RWPE1 (cell line): ENCODE measurements at regions not wholly inside any gene's neighbourhood (a gene's known extent, or its start where the extent isn't known, plus 50 kb on each side); places are given as distances from the start of the nearest gene placed in this dataset.
A peak's percentile ranks its signal among the peaks of the same experiment; 100 is the strongest.

Experiments
- CTCF ChIA-PET: fragments of 350-600 bp; sonication (Branson Sonifier 250); formaldehyde crosslinking; extraction: SDS; loops from one replicate; lab custom pipeline; 2021; lab: Yijun Ruan, JAX
- POLR2A ChIA-PET: fragments of 400-600 bp; formaldehyde crosslinking; extraction: SDS; loops from one replicate; lab custom pipeline; 2020; ENCODE audit warnings: antibody characterized with exemption; ENCODE audit not compliant: low non-redundant PET; lab: Yijun Ruan, JAX
- DNase-seq: peaks from one replicate; pipeline ENCODE4 v3.0.0; 2012; ENCODE audit warnings: low spot score
- H3K27ac ChIP-seq: fragments of 450-650 bp; 2 replicates; pipeline ENCODE4 v1.5.1; 2017
- TF ChIP-seq, protein P1 (sequence below): fragments of 450-650 bp; conservative IDR thresholded peaks from 2 replicates; pipeline ENCODE4 v1.5.1; 2017; ENCODE audit warnings: low read depth, mild to moderate bottlenecking

DNA sequence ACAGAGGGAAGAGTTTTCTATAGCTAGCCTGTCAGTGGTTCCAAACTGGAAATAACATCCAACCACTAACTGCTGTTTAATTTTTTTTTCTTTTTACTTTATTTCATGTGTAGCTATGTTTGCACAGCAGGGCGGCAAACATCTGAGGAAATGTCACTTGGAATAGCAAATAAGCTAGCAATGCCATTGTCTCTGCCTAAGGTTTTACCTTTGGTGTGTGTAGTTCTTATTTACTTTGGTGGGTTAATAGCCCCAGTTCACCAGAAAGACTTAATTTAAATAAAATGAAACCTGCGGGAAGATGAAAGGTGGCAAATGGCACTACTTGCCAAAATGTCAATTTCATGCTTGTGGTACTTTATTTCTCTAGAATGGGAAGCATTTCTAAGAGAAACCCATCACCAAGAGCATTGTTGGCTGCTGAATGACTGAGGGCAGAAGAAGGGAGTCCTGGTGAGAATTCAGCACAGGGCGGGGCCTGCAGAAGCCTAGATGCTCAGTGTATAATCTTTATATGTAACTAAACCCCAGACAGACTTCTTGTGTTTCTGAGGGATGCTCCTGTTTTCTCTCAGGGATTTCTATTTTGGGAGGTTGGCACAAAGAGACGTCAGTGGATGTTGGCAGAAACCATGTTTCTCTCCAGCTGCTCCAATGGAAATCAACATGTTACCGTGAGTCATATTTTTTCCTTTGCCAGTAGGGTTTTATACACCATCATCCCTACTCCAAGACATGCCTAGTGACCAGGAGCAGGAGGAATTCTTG is 300.4 kb upstream of the NT5C1B start:
- ChIA-PET CTCF (interaction anchor here (0.7 kb wide), 1 partner anchor 31 kb away, joined by 3 read pairs; no protein-coding TSS in a partner anchor), POLR2A (no interaction called here)
- TF ChIP-seq, protein P1, sequence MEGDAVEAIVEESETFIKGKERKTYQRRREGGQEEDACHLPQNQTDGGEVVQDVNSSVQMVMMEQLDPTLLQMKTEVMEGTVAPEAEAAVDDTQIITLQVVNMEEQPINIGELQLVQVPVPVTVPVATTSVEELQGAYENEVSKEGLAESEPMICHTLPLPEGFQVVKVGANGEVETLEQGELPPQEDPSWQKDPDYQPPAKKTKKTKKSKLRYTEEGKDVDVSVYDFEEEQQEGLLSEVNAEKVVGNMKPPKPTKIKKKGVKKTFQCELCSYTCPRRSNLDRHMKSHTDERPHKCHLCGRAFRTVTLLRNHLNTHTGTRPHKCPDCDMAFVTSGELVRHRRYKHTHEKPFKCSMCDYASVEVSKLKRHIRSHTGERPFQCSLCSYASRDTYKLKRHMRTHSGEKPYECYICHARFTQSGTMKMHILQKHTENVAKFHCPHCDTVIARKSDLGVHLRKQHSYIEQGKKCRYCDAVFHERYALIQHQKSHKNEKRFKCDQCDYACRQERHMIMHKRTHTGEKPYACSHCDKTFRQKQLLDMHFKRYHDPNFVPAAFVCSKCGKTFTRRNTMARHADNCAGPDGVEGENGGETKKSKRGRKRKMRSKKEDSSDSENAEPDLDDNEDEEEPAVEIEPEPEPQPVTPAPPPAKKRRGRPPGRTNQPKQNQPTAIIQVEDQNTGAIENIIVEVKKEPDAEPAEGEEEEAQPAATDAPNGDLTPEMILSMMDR = no peak
- no peak for DNase-seq
- no peak overlapping the region for H3K27ac ChIP-seq

GRCh38 chr2:18885457-18885856 is 296.1 kb upstream of the NT5C1B start:
- TF ChIP-seq, protein P1 = no peak
- no peak overlapping the region for H3K27ac ChIP-seq
- DNase-seq = no peak
- CTCF ChIA-PET = no interaction called here
- POLR2A ChIA-PET = no interaction called here

- no peak overlapping the region for H3K27ac ChIP-seq
- no peak for DNase-seq
- TF ChIP-seq, protein P1 = no peak; the same call in 1 of the 2 replicates
- ChIA-PET POLR2A (no interaction called here), CTCF (no interaction called here)
Observed at GRCh38 chr2:18883616-18884456, 294.5 kb upstream of the NT5C1B start.

DNA sequence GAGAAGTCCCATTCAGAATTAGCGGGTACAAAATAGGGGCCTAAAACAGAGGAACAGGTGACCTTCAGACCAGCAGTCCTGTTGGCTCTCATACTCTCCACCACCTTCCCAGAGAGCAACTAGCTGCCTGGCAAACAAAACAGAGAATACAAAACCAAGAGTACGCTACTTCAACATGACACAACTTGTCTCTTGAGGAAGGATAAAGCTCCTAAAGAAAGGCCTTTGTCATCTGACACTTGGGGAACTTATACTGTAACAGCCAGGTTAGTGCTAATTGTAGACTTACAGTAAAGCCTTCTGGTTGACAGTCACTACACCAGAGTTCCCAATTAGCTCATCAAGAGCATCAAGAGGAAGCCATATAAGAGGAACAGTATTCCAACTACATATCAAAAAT is 282.1 kb upstream of the NT5C1B start:
- DNase-seq = peak; percentile 4
- ChIA-PET CTCF (no interaction called here), POLR2A (no interaction called here)
- TF ChIP-seq, protein P1 = no peak
- no peak overlapping the region for H3K27ac ChIP-seq

DNA sequence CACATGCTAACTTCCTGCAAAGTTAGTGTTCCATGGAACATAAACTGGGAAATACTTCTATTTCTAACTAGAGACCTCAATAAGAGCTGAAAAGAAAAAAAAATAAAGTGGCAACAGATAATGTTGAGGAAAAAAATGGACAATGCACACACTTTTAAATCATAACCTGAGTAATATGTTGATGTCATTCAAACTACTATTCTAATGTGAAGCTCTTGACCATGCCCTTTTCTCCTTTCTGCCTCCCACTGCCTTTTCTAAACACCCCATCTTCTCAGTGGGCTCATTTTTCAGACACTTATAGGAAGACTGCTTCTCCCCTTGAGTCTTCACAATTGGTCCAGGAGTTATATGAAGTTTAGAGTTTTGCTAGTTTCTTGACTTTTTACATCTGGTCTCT is 280.9 kb upstream of the NT5C1B start:
- no peak for DNase-seq
- ChIA-PET CTCF (no interaction called here), POLR2A (no interaction called here)
- TF ChIP-seq, protein P1 = no peak
- no peak overlapping the region for H3K27ac ChIP-seq

DNA sequence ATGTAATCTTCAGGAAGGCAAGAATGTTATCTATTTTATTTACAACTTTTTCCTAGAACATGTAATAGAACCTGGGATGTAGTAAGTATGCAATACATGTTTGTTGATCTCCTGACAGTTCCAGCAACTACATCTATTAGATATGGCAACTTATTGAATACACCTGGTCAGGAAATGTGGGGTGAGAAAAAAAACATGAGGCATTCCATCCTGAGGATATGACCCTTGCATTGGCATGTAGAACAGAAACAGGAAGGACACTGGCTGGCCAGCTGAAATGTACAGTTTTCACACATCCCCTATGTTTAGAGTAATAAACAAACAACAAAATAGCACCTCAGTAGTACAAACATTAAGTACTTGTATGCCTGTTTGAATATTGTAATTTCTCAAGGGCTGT is 272.6 kb upstream of the NT5C1B start:
- H3K27ac ChIP-seq = no peak overlapping the region
- no peak for DNase-seq
- POLR2A ChIA-PET = no interaction called here
- TF ChIP-seq, protein P1 = no peak
- CTCF ChIA-PET = no interaction called here
